ENCODE measurements at regions not wholly inside any gene's neighbourhood (a gene's known extent, or its start where the extent isn't known, plus 50 kb on each side); places are given as distances from the start of the nearest gene placed in this dataset.

DNA sequence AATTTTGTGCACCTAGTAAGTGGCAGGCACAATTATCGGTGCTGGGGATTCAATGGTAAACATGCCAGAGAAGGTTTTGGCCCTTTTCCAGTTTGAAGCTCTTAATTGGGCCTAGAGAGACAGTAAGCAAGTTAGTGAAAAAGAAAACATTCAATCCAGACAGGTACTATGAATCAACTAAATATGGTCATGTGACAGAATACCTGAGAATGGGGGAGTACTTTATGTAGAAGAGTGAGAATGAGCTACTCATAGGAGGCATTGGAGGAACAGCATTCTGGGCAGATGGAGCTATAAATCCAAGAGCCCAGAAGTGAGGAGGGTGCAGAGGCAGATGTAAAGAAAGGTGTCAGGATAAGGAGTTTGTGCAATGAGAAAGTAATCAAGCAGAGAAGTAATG, 1017.9 kb downstream of the ADGRL2 start:
- H4K20me1 ChIP-seq (ENCODE audit: insufficient read depth, low read depth, low read length), result no peaks in the 10 kb centered on the region
- no peaks in the 10 kb centered on the region for H3K9me2 ChIP-seq (replicated peaks; ENCODE audit: insufficient read depth, low read length)
- H2AFZ ChIP-seq (ENCODE audit: low read length), result no peak overlapping the region
- no peak for DNase-seq
- no peaks in the 10 kb centered on the region for H3K27me3 ChIP-seq (ENCODE audit: low read length)
- H3K4me2 ChIP-seq (ENCODE audit: low read depth, low read length, poor library complexity, severe bottlenecking), result no peak overlapping the region
- no peak overlapping the region for H3K27ac ChIP-seq (ENCODE audit: low read length)
- no peak overlapping the region for H3K9ac ChIP-seq (ENCODE audit: low read length)
- no peaks in the 10 kb centered on the region for H3K36me3 ChIP-seq (ENCODE audit: insufficient read depth, low read length)
- no peaks in the 10 kb centered on the region for H3K4me1 ChIP-seq (ENCODE audit: low read length)
- no peak overlapping the region for H3K4me3 ChIP-seq (ENCODE audit: low read length)
- peaks cover 4% of the 10 kb centered on the region; the same call in 1 of the 2 replicates for H3K9me3 ChIP-seq (ENCODE audit: low read length)
- no peaks in the 10 kb centered on the region for H3K79me2 ChIP-seq (ENCODE audit: low read length)

DNA sequence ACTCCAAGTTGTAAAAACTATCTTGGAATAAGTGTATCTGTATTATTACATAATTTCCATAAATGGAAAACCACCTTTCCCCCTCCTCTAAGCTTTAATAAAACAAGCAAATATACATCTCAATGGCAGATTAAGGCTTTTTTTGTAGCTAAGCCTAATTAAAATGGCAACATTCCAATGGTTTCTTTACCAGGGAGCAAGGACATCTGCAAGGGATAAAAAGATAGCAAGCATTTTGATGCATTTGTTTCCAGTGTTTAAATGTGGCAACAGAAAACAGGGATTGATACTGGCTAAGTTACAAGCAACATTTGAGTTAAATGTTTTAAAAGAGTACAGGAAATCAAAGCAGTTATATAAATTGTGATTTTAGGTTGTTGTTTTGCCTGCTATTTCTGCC, 1012.7 kb downstream of the ADGRL2 start:
- Histone ChIP-seq H3K4me3 (ENCODE audit: low read length) (no peak overlapping the region), H3K4me1 (ENCODE audit: low read length) (no peaks in the 10 kb centered on the region), H3K79me2 (ENCODE audit: low read length) (no peaks in the 10 kb centered on the region), H3K9me3 (ENCODE audit: low read length) (peaks cover 13% of the 10 kb centered on the region; the same call in 1 of the 2 replicates), H3K27me3 (ENCODE audit: low read length) (no peaks in the 10 kb centered on the region), H3K9ac (ENCODE audit: low read length) (no peak overlapping the region), H3K36me3 (ENCODE audit: insufficient read depth, low read length) (no peaks in the 10 kb centered on the region), H4K20me1 (ENCODE audit: insufficient read depth, low read depth, low read length) (no peaks in the 10 kb centered on the region), H2AFZ (ENCODE audit: low read length) (no peak overlapping the region), H3K27ac (ENCODE audit: low read length) (no peak overlapping the region), H3K9me2 (replicated peaks; ENCODE audit: insufficient read depth, low read length) (no peaks in the 10 kb centered on the region), H3K4me2 (ENCODE audit: low read depth, low read length, poor library complexity, severe bottlenecking) (no peak overlapping the region)
- DNase-seq, result no peak

DNA sequence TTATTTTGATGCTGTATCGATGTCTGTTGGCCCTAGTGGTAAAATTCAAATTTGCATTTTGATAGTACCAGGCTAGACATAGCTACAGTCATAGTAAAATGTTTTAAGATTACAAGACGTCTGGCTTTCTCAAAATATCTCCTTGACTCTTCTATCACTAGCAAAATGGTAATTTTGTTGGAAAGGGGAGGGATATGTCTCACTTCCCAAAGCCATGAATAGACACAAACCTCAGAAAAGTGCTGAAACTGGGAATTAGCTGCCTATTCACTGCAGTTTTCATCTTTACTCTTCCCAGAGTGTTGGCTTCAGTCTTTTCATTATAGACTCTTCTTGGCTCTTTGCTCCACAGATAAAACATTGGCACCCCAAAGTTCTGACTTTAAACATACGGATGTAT, 1009.9 kb downstream of the ADGRL2 start:
- Histone ChIP-seq H3K27me3 (ENCODE audit: low read length) (no peaks in the 10 kb centered on the region), H3K9ac (ENCODE audit: low read length) (no peak overlapping the region), H3K4me1 (ENCODE audit: low read length) (no peaks in the 10 kb centered on the region), H2AFZ (ENCODE audit: low read length) (no peak overlapping the region), H3K79me2 (ENCODE audit: low read length) (no peaks in the 10 kb centered on the region), H3K4me3 (ENCODE audit: low read length) (no peak overlapping the region), H3K9me3 (ENCODE audit: low read length) (peaks cover 10% of the 10 kb centered on the region; the same call in 1 of the 2 replicates), H3K36me3 (ENCODE audit: insufficient read depth, low read length) (no peaks in the 10 kb centered on the region), H4K20me1 (ENCODE audit: insufficient read depth, low read depth, low read length) (no peaks in the 10 kb centered on the region), H3K4me2 (ENCODE audit: low read depth, low read length, poor library complexity, severe bottlenecking) (no peak overlapping the region), H3K27ac (ENCODE audit: low read length) (no peak overlapping the region), H3K9me2 (replicated peaks; ENCODE audit: insufficient read depth, low read length) (no peaks in the 10 kb centered on the region)
- DNase-seq, result no peak

DNA sequence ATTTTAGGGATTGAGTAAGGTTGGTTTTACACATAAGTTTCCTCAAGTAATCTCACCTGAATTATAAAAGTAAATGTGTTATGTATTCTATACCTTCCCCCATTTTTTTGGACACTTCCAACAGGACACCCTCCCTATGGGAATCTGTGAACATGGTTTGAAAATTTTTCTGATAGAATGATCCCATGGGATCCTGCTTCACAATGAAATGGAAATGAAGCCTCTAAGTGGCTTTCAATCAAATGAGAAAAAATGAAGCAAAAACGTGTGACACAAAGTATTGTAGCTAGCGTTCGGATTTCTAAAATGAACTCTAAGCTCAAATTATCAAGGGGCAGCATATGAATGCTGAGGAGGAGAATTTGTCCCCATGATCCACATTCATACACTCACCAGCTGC, 1006.8 kb downstream of the ADGRL2 start:
- Histone ChIP-seq H3K9me3 (ENCODE audit: low read length) (peaks cover 10% of the 10 kb centered on the region), H3K4me3 (ENCODE audit: low read length) (no peak overlapping the region), H3K4me1 (ENCODE audit: low read length) (no peaks in the 10 kb centered on the region), H3K27ac (ENCODE audit: low read length) (no peak overlapping the region), H3K27me3 (ENCODE audit: low read length) (no peaks in the 10 kb centered on the region), H3K79me2 (ENCODE audit: low read length) (no peaks in the 10 kb centered on the region), H4K20me1 (ENCODE audit: insufficient read depth, low read depth, low read length) (no peaks in the 10 kb centered on the region), H3K4me2 (ENCODE audit: low read depth, low read length, poor library complexity, severe bottlenecking) (no peak overlapping the region), H2AFZ (ENCODE audit: low read length) (no peak overlapping the region), H3K36me3 (ENCODE audit: insufficient read depth, low read length) (no peaks in the 10 kb centered on the region), H3K9ac (ENCODE audit: low read length) (no peak overlapping the region), H3K9me2 (replicated peaks; ENCODE audit: insufficient read depth, low read length) (no peaks in the 10 kb centered on the region; the same call in 1 of the 2 replicates)
- no peak for DNase-seq

DNA sequence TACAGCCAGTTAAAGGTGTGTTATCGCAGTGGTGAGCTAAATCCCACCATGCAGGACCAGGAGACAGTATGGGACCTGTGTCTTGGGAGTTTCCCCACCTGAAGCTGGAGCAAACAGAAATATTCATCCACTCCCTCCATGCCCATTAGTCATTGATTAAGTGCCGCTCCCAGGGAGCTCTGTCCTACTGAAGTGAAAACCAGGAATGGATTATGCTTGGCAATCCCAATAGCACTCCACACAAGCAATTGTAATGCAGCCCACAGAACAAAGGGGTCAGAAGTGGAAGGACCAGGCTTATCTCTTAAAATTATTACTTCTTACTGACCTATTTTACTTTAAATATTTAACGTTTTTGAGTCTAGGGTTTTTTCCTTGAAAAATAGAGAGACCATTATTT, 1005.4 kb downstream of the ADGRL2 start:
- Histone ChIP-seq H3K27me3 (ENCODE audit: low read length) (no peaks in the 10 kb centered on the region), H3K4me1 (ENCODE audit: low read length) (no peaks in the 10 kb centered on the region), H3K9ac (ENCODE audit: low read length) (no peak overlapping the region), H3K9me2 (replicated peaks; ENCODE audit: insufficient read depth, low read length) (no peaks in the 10 kb centered on the region; the same call in 1 of the 2 replicates), H3K9me3 (ENCODE audit: low read length) (peaks cover 6% of the 10 kb centered on the region), H3K4me3 (ENCODE audit: low read length) (no peak overlapping the region), H3K79me2 (ENCODE audit: low read length) (no peaks in the 10 kb centered on the region), H4K20me1 (ENCODE audit: insufficient read depth, low read depth, low read length) (no peaks in the 10 kb centered on the region), H3K27ac (ENCODE audit: low read length) (no peak overlapping the region), H3K36me3 (ENCODE audit: insufficient read depth, low read length) (no peaks in the 10 kb centered on the region), H3K4me2 (ENCODE audit: low read depth, low read length, poor library complexity, severe bottlenecking) (no peak overlapping the region), H2AFZ (ENCODE audit: low read length) (no peak overlapping the region)
- no peak for DNase-seq

DNA sequence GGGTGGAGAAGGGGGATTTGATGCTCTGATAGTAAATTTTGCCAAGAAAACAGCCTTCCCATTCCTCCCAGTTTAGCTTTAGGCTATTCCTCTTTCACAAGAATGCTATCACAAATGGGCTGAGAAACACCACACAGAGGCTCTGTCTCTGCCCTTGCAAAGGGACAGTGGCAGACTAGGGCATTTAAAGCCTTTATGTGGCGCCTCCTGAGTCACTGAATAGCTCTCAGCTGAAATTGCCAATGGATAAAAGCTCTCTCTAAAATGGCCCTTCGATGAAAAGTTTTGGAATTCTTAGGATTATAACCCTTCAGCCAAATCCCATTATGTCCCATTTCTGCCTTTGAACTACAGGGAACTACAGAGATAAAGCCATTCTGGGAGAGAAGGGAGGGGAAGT, 1000.4 kb downstream of the ADGRL2 start:
- Histone ChIP-seq H3K4me2 (ENCODE audit: low read depth, low read length, poor library complexity, severe bottlenecking) (no peak overlapping the region), H3K9ac (ENCODE audit: low read length) (no peak overlapping the region), H3K36me3 (ENCODE audit: insufficient read depth, low read length) (no peaks in the 10 kb centered on the region), H3K9me2 (replicated peaks; ENCODE audit: insufficient read depth, low read length) (no peaks in the 10 kb centered on the region; the same call in 1 of the 2 replicates), H3K27ac (ENCODE audit: low read length) (no peak overlapping the region), H3K9me3 (ENCODE audit: low read length) (peaks cover 16% of the 10 kb centered on the region), H3K27me3 (ENCODE audit: low read length) (no peaks in the 10 kb centered on the region), H3K4me3 (ENCODE audit: low read length) (no peak overlapping the region), H2AFZ (ENCODE audit: low read length) (no peak overlapping the region), H3K79me2 (ENCODE audit: low read length) (no peaks in the 10 kb centered on the region), H3K4me1 (ENCODE audit: low read length) (no peaks in the 10 kb centered on the region), H4K20me1 (ENCODE audit: insufficient read depth, low read depth, low read length) (no peaks in the 10 kb centered on the region)
- no peak for DNase-seq

DNA sequence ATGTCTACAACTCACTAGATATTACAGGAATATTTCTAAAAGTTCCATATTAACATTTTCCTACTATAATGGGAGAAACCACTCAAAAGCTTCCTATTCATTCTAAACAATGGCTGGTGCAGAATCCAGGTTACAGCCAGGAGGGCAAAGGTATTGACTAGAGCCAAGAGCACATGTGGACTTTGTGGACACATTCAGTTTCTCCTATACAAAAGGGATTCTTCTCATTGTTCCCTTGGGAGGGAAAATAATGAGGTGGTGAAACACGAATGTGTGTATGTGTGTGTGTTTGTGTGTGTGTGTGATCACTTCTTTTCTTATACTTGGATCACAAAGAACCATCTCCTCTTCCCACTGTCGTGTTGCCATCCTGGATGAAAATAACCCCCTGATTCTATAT, 1000.0 kb downstream of the ADGRL2 start:
- Histone ChIP-seq H3K79me2 (ENCODE audit: low read length) (no peaks in the 10 kb centered on the region), H3K4me3 (ENCODE audit: low read length) (no peak overlapping the region), H3K27me3 (ENCODE audit: low read length) (no peaks in the 10 kb centered on the region), H3K4me2 (ENCODE audit: low read depth, low read length, poor library complexity, severe bottlenecking) (no peak overlapping the region), H4K20me1 (ENCODE audit: insufficient read depth, low read depth, low read length) (no peaks in the 10 kb centered on the region), H2AFZ (ENCODE audit: low read length) (no peak overlapping the region), H3K9me3 (ENCODE audit: low read length) (peaks cover 16% of the 10 kb centered on the region), H3K9me2 (replicated peaks; ENCODE audit: insufficient read depth, low read length) (no peaks in the 10 kb centered on the region; the same call in 1 of the 2 replicates), H3K4me1 (ENCODE audit: low read length) (no peaks in the 10 kb centered on the region), H3K27ac (ENCODE audit: low read length) (no peak overlapping the region), H3K9ac (ENCODE audit: low read length) (no peak overlapping the region), H3K36me3 (ENCODE audit: insufficient read depth, low read length) (no peaks in the 10 kb centered on the region)
- DNase-seq, result no peak

DNA sequence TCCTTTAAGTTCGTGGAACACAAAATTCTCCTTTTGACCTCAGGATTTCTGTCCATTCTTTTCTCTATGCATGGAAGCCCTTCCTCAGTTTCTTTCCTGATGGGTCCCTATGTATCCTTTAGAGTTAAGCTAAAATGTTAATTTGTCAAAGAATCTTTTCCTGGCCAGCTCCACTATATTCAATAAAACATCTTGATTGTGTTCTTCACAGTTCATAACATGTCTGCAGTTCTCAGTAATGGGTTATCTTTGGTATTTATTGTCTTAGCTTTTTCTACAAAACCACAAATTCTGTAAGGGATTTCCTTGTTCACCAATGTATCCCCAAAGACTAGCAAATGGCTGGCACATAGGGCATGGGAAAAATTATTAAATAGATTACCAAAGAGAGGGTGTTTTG, 998.5 kb downstream of the ADGRL2 start:
- Histone ChIP-seq H3K9me2 (replicated peaks; ENCODE audit: insufficient read depth, low read length) (no peaks in the 10 kb centered on the region), H3K36me3 (ENCODE audit: insufficient read depth, low read length) (no peaks in the 10 kb centered on the region), H3K4me2 (ENCODE audit: low read depth, low read length, poor library complexity, severe bottlenecking) (no peak overlapping the region), H2AFZ (ENCODE audit: low read length) (no peak overlapping the region), H3K79me2 (ENCODE audit: low read length) (no peaks in the 10 kb centered on the region), H3K4me1 (ENCODE audit: low read length) (no peaks in the 10 kb centered on the region), H3K4me3 (ENCODE audit: low read length) (no peak overlapping the region), H3K9ac (ENCODE audit: low read length) (no peak overlapping the region), H3K27ac (ENCODE audit: low read length) (no peak overlapping the region), H3K27me3 (ENCODE audit: low read length) (no peaks in the 10 kb centered on the region), H3K9me3 (ENCODE audit: low read length) (peaks cover 16% of the 10 kb centered on the region), H4K20me1 (ENCODE audit: insufficient read depth, low read depth, low read length) (no peaks in the 10 kb centered on the region)
- no peak for DNase-seq
